Thyroid gland (tissue), 4 donors: ENCODE measurements at regions not wholly inside any gene's neighbourhood (a gene's known extent, or its start where the extent isn't known, plus 50 kb on each side); places are given as distances from the start of the nearest gene placed in this dataset.

Source experiments
- POLR2A ChIP-seq, 2 donors: fragments of 450-650 bp; IDR thresholded peaks; one replicate each; pipeline ENCODE4 v1.6.1; 2017; ENCODE audit warnings: antibody characterized with exemption in 2 of 2, mild to moderate bottlenecking in 2 of 2, moderate library complexity in 1 of 2
- TF ChIP-seq, protein P1 (sequence below), 6 experiments: fragments of 200-600 bp in 3 of 6; fragments of 450-650 bp in 3 of 6; sonication (generic) in 3 of 6; IDR thresholded peaks; one replicate each; pipeline ENCODE4 v1.5.1; 2016 to 2019; ENCODE audit warnings: antibody characterized with exemption in 6 of 6, mild to moderate bottlenecking in 2 of 6, inconsistent platforms in 1 of 6, moderate library complexity in 1 of 6

- TF ChIP-seq, protein P1, sequence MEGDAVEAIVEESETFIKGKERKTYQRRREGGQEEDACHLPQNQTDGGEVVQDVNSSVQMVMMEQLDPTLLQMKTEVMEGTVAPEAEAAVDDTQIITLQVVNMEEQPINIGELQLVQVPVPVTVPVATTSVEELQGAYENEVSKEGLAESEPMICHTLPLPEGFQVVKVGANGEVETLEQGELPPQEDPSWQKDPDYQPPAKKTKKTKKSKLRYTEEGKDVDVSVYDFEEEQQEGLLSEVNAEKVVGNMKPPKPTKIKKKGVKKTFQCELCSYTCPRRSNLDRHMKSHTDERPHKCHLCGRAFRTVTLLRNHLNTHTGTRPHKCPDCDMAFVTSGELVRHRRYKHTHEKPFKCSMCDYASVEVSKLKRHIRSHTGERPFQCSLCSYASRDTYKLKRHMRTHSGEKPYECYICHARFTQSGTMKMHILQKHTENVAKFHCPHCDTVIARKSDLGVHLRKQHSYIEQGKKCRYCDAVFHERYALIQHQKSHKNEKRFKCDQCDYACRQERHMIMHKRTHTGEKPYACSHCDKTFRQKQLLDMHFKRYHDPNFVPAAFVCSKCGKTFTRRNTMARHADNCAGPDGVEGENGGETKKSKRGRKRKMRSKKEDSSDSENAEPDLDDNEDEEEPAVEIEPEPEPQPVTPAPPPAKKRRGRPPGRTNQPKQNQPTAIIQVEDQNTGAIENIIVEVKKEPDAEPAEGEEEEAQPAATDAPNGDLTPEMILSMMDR (IDR thresholded peaks at IDR 0.05): no peak
- no peak for TF ChIP-seq POLR2A (IDR thresholded peaks at IDR 0.05)
These were observed 100.2 kb upstream of the CASZ1 start for GRCh38 chr1:10896673-10897072.
